Ishikawa (cell line): ENCODE measurements at regions not wholly inside any gene's neighbourhood (a gene's known extent, or its start where the extent isn't known, plus 50 kb on each side); places are given as distances from the start of the nearest gene placed in this dataset.

ENCODE experiments used
- RAD21 ChIP-seq: IDR thresholded peaks from 2 replicates; pipeline ENCODE4 v1.6.1; 2012; ENCODE audit warnings: low read depth
- TF ChIP-seq, protein P1 (sequence below): IDR thresholded peaks from 2 replicates; pipeline ENCODE4 v1.6.1; 2012

GRCh38 chr2:17036361-17036760, 370.7 kb upstream of the CYRIA start:
- no peak for TF ChIP-seq RAD21
- TF ChIP-seq, protein P1, sequence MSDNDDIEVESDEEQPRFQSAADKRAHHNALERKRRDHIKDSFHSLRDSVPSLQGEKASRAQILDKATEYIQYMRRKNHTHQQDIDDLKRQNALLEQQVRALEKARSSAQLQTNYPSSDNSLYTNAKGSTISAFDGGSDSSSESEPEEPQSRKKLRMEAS: no peak
